ENCODE measurements at regions not wholly inside any gene's neighbourhood (a gene's known extent, or its start where the extent isn't known, plus 50 kb on each side); places are given as distances from the start of the nearest gene placed in this dataset.

GRCh38 chr12:115617391-115617790 is 660.1 kb downstream of the MED13L start:
- TF ChIP-seq CTCF (IDR thresholded peaks at IDR 0.05; ENCODE audit: low read depth, low read length) = no peak
- in situ Hi-C loops (cut with HindIII; ENCODE audit: low sequenced_read_pairs) = no loop called here
- no peak overlapping the region for H3K4me3 ChIP-seq (ENCODE audit: low read depth, low read length)
- DNase-seq (ENCODE audit: low read depth, low spot score) = no peak

DNA sequence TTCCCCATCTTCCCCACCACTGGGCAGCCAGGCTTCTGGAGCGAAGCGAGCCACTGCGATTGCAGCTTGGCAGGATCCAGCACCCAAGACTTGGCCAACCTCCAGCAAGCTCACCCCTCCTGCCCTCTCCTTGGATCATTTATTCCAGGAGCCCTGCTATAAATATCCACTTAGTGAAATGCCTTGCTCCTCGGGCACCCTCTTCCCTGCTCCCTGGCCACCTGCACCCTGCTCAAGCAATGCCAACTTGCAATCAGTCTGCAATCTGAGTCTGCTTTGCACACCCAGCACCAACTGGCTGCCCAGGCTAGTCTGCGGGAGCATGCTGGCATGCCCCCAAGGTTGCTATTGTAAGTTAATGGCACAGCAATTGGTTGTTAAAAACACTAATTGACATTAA is 666.0 kb downstream of the MED13L start:
- in situ Hi-C loops (cut with HindIII; ENCODE audit: low sequenced_read_pairs) = no loop called here
- DNase-seq (ENCODE audit: low read depth, low spot score) = no peak
- no peak overlapping the region for H3K4me3 ChIP-seq (ENCODE audit: low read depth, low read length)
- TF ChIP-seq CTCF (IDR thresholded peaks at IDR 0.05; ENCODE audit: low read depth, low read length) = no peak

DNA sequence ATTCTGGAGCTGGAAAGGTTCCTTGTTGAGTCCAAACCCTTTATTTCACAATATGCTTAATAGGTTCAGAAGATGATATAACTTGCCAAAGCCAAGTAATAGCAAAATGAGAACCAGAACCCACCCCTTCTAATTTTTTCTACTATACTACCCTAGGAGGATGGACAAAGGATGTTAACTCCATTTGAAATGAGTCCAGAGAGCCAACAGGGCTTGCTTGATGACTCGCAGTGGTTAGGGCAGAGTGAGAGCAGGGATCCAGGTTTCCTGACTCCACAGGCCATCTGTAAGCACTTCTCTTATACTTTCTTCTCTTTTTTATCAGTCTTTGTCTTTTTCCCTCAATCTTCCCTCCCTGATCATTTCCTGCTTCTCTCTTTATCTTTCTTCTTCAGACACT is 668.1 kb downstream of the MED13L start:
- H3K4me3 ChIP-seq (ENCODE audit: low read depth, low read length) = no peak overlapping the region
- no peak for TF ChIP-seq CTCF (IDR thresholded peaks at IDR 0.05; ENCODE audit: low read depth, low read length)
- DNase-seq (ENCODE audit: low read depth, low spot score) = peak; percentile 59
- in situ Hi-C loops (cut with HindIII; ENCODE audit: low sequenced_read_pairs) = no loop called here

DNA sequence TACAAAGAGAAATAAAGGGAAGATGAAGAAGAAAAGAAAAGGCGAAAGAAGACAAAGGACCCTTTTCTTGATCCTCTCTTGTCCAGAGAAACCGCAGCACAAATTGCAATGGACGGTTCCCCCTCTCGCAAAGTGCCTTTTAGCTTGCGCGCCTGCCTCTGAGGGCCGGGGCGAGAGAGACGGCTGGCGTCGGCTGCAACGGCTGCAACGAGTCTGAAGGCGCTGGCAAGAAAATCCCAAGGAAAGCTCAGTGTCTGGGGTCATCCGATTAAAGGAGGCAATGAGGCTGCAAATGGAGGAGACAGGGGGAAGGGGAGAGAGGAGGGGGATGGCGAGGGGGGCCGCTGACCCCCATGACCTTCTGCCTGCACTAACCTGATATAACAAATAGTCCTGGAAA is 671.5 kb downstream of the MED13L start:
- H3K4me3 ChIP-seq (ENCODE audit: low read depth, low read length) = no peak overlapping the region
- no peak for DNase-seq (ENCODE audit: low read depth, low spot score)
- TF ChIP-seq CTCF (IDR thresholded peaks at IDR 0.05; ENCODE audit: low read depth, low read length) = no peak
- in situ Hi-C loops (cut with HindIII; ENCODE audit: low sequenced_read_pairs) = no loop called here

DNA sequence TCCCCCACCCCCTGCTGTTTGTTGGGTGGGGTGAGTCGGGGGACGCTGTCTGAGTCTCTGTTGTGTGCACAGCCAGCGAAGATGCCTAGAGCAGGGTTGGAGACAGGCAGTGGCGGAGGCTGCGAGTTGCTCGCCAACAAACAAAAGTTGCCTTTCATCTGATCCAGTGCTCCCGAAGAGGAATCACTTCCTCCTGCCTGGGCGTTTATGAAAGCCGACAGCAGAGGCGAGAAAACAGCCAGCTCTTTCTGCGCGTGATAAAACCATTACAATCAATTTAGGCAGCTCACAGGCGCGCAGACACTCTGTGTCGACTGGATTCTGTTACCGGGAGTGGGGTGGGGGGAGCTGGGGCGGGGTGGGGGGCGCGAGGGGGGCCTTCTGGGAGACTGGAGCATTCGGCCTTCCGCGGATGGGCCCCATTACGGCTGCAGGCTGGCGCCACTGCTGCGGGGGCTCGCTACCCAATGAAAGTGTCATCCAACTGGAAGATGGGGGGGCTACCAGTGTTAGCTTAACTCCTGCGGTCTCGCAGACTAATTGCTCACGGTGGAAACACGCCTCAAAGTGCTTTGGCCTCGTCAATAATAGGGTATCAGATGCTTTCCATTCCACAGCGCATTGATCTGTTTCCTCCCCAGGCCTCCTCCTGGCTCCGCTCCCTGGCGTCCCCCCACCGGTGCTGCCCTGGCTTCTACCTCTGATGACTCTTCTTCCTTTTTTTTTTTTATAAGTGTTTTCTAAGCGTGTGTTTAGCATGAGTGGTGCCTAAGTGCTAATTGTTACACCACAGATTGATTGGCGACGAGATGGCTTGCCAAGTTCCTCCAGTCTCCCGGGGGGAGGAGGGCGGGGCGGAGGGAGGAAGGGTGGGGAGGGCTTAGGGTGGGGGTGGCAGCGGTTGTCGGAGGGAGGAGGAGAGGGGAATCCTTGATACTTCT is 678.4 kb downstream of the MED13L start:
- no peak for TF ChIP-seq CTCF (IDR thresholded peaks at IDR 0.05; ENCODE audit: low read depth, low read length)
- DNase-seq (ENCODE audit: low read depth, low spot score) = peak; percentile 13
- in situ Hi-C loops (cut with HindIII; ENCODE audit: low sequenced_read_pairs) = no loop called here
- no peak overlapping the region for H3K4me3 ChIP-seq (ENCODE audit: low read depth, low read length)

DNA sequence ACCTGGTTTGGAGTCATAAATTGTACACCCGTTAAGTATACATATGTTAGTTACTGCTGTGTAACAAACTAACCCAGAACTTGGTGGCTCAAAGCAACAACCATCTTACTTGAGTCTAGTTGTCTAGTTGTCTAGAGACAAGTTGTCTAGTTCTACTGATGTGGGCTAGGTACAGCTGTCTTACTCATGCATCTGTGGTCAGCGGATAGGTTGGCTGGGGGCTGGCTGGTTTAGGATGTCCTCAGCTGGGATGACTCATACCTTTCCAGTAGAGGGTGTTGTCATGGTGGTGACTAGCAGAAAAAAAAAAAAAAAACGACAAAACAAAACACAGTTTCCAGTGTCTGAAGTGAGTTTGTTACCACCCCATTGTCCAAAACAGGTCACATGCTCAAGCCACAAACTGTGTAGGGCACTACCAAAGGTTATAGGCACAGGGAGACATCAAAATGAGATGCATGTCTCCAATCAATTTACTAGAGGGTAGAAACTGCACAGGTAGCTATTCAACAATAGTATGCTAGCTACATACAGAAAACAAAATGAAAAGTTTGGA is 680.3 kb downstream of the MED13L start:
- H3K4me3 ChIP-seq (ENCODE audit: low read depth, low read length) = no peak overlapping the region
- TF ChIP-seq CTCF (IDR thresholded peaks at IDR 0.05; ENCODE audit: low read depth, low read length) = no peak
- peak; percentile 84 for DNase-seq (ENCODE audit: low read depth, low spot score)
- in situ Hi-C loops (cut with HindIII; ENCODE audit: low sequenced_read_pairs) = no loop called here

Data from astrocyte of the spinal cord (primary cell).